Transverse colon (tissue), 4 donors: ENCODE measurements at regions not wholly inside any gene's neighbourhood (a gene's known extent, or its start where the extent isn't known, plus 50 kb on each side); places are given as distances from the start of the nearest gene placed in this dataset.
"Not testable (repeated sequence)": the region's sequence is repeated elsewhere in the genome, so short reads cannot be mapped to it uniquely, and the experiment has no call there.

Experiments used
- DNase-seq: peaks from one replicate; pipeline ENCODE4 v3.0.0-alpha.2; 2019
- H3K27ac ChIP-seq, 4 donors: fragments of 200-600 bp; sonication (generic); 2 replicates each; pipeline ENCODE4 v1.5.1; 2016 to 2018; ENCODE audit warnings: inconsistent platforms in 4 of 4
- H3K27me3 ChIP-seq: fragments of 200-600 bp; sonication (generic); 2 replicates; pipeline ENCODE4 v1.5.1; 2017; ENCODE audit warnings: inconsistent platforms
- H3K36me3 ChIP-seq, 4 donors: fragments of 200-600 bp; sonication (generic); 2 replicates each; pipeline ENCODE4 v1.5.1; 2017 to 2019; ENCODE audit warnings: inconsistent platforms in 4 of 4
- H3K4me1 ChIP-seq, 4 donors: fragments of 200-600 bp; sonication (generic); 2 replicates each; pipeline ENCODE4 v1.5.1; 2017 to 2020; ENCODE audit warnings: inconsistent platforms in 4 of 4
- H3K4me3 ChIP-seq, 4 donors: fragments of 200-600 bp; sonication (generic); 1 replicate in 1 of 4; 2 replicates in 3 of 4; pipeline versions ENCODE4 v1.5.1 to v1.6.1; 2017 to 2019; ENCODE audit warnings: inconsistent platforms in 4 of 4
- H3K9me3 ChIP-seq, 2 donors: fragments of 200-600 bp; sonication (generic); 2 replicates each; pipeline ENCODE4 v1.5.1; 2017 to 2019; ENCODE audit warnings: inconsistent platforms in 2 of 2
- EP300 ChIP-seq: sonication (generic); formaldehyde crosslinking; IDR thresholded peaks from one replicate; pipeline ENCODE4 v1.6.1; 2017; ENCODE audit warnings: antibody characterized with exemption, low read depth
- POLR2A ChIP-seq: fragments of 450-650 bp; IDR thresholded peaks from one replicate; pipeline ENCODE4 v1.6.1; 2016; ENCODE audit warnings: antibody characterized with exemption, mild to moderate bottlenecking, moderate library complexity
- POLR2AphosphoS5 ChIP-seq, 3 donors: sonication (generic); formaldehyde crosslinking; IDR thresholded peaks; one replicate each; pipeline ENCODE4 v1.6.1; 2016; ENCODE audit warnings: antibody characterized with exemption in 3 of 3
- WGBS, 2 donors: methylation state at CpG; one replicate each; pipeline ENCODE4 v1.1.5; 2018; ENCODE audit warnings: low coverage in 1 of 2; 5-methylcytosine and 5-hydroxymethylcytosine counted together
- in situ Hi-C, 4 donors: fragments of 200-750 bp; cut with MboI; loops; one replicate each; pipeline versions ENCODE4 v1.15.0 to v1.15.1; 2017; ENCODE audit warnings: low sequenced_read_pairs in 3 of 4, low pct_ligation_motif_present in 1 of 4, low pct_unique_long_range_greater_than_20kb in 1 of 4
- intact Hi-C: fragments of 100-400 bp; cut with DNase I; formaldehyde crosslinking; loops from one replicate; pipeline ENCODE4 v1.15.1; 2023; ENCODE audit warnings: low total_unique reads
- TF ChIP-seq, protein P1 (sequence below), 5 experiments: fragments of 200-600 bp in 3 of 5; fragments of 450-650 bp in 2 of 5; sonication (generic) in 3 of 5; IDR thresholded peaks; 1 replicate in 2 of 5; 2 replicates in 3 of 5; pipeline ENCODE4 v1.5.1; 2016 to 2017; ENCODE audit warnings: antibody characterized with exemption in 5 of 5, inconsistent platforms in 3 of 5, mild to moderate bottlenecking in 2 of 5, moderate library complexity in 1 of 5

DNA sequence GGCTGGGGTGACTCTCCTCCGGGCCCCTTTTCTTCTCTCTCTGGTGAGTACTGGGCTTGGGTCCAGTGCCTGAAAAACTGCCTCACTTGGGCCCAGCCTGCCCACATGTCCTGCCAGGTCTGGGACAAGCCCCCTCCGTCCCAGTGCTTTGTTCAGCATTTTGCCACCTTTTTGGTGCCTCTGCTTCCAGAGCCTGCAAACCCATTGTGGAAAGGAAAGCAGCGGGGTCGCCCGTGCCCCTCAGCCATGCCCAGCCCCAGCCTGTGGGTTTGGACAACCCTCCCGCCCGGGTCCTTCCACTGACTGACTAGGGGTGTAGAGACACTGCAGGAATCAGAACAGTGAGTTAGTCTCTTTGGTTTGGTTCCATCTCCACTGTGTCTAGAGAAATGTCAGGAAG is 140.7 kb upstream of the ALKAL2 start:
- intact Hi-C loops, result no loop called here
- DNase-seq, result no peak
- no peaks in the 10 kb centered on the region for H3K4me1 ChIP-seq
- TF ChIP-seq POLR2AphosphoS5 (IDR thresholded peaks at IDR 0.05) (no peak), POLR2A (no peak)
- 93% methylated on average over 7 of the region's 7 CpGs; no CpG with 5 or more reads in 1 of the 2 donors for WGBS, 2 donors
- no peaks in the 10 kb centered on the region for H3K9me3 ChIP-seq
- no peak overlapping the region for H3K27ac ChIP-seq
- in situ Hi-C loops, result no loop called here
- H3K4me3 ChIP-seq, result no peak overlapping the region
- H3K36me3 ChIP-seq, result no peaks in the 10 kb centered on the region
- H3K27me3 ChIP-seq, result no peaks in the 10 kb centered on the region

DNA sequence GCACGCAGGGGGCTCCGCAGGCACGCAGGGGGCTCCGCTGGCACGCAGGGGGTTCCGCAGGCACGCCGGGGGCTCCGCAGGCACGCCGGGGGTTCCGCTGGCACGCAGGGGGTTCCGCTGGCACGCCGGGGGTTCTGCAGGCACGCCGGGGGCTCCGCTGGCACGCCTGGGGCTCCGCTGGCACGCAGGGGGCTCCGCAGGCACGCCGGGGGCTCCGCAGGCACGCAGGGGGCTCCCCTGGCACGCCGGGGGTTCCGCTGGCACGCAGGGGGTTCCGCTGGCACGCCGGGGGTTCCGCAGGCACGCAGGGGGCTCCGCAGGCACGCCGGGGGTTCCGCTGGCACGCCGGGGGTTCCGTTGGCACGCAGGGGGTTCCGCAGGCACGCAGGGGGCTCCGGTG is 138.8 kb upstream of the ALKAL2 start:
- intact Hi-C loops, H3K9me3 ChIP-seq, H3K27me3 ChIP-seq, H3K27ac ChIP-seq, H3K4me1 ChIP-seq, H3K36me3 ChIP-seq, H3K4me3 ChIP-seq, DNase-seq, in situ Hi-C loops: not testable (repeated sequence)
- WGBS, 2 donors, result no CpG with 5 or more reads among the region's 47 CpGs

DNA sequence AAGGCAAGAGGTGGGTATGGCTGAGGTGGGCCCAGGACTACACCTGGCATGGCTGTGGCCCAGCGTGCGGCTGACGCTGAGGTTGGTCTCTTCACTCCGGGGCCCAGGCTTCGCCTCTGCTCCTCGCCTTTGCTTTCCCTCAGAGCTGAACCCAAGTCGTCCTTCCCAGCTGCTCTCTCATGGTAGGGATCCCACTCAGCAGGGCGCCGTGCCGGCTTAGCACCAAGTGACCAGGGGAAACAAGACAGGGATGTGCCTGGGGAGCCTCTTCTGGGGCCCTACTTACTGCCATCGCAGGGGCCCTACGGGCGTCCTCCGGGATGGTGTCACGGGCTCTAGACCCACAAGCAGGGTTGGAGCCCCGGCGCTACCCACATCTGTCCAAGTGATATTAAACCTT is 138.1 kb upstream of the ALKAL2 start:
- Histone ChIP-seq H3K4me1 (no peaks in the 10 kb centered on the region), H3K36me3 (no peaks in the 10 kb centered on the region), H3K27ac (no peak overlapping the region), H3K4me3 (no peak overlapping the region), H3K9me3 (no peaks in the 10 kb centered on the region), H3K27me3 (no peaks in the 10 kb centered on the region)
- TF ChIP-seq EP300 (no peak), POLR2A (no peak), POLR2AphosphoS5 (IDR thresholded peaks at IDR 0.05) (no peak)
- TF ChIP-seq, protein P1, sequence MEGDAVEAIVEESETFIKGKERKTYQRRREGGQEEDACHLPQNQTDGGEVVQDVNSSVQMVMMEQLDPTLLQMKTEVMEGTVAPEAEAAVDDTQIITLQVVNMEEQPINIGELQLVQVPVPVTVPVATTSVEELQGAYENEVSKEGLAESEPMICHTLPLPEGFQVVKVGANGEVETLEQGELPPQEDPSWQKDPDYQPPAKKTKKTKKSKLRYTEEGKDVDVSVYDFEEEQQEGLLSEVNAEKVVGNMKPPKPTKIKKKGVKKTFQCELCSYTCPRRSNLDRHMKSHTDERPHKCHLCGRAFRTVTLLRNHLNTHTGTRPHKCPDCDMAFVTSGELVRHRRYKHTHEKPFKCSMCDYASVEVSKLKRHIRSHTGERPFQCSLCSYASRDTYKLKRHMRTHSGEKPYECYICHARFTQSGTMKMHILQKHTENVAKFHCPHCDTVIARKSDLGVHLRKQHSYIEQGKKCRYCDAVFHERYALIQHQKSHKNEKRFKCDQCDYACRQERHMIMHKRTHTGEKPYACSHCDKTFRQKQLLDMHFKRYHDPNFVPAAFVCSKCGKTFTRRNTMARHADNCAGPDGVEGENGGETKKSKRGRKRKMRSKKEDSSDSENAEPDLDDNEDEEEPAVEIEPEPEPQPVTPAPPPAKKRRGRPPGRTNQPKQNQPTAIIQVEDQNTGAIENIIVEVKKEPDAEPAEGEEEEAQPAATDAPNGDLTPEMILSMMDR (IDR thresholded peaks at IDR 0.05), result no peak
- WGBS, 2 donors, result 96% methylated on average over 17 of the region's 17 CpGs; no CpG with 5 or more reads in 1 of the 2 donors
- no peak for DNase-seq
- in situ Hi-C loops, result no loop called here
- intact Hi-C loops, result no loop called here

DNA sequence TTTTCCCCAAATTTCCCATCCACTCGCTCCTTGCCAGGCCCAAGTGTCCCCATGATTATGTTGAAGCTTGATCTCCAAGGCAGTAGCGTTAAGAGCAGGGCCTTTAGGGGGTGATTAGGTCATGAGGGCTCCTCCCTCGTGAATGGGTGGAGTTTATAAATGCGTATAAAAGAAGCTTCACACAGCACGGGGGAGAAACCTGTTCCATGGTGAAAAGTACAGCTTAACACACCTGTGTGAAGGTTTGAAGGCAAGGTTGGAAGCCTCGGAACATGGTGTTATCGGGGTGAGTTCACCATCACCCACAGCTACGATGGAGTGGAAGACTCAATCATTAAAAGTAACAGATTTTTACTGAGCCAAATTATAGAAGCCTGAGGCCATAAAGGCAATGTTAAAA is 137.4 kb upstream of the ALKAL2 start:
- Histone ChIP-seq H3K9me3 (no peaks in the 10 kb centered on the region), H3K4me1 (no peaks in the 10 kb centered on the region), H3K27me3 (no peaks in the 10 kb centered on the region), H3K4me3 (no peak overlapping the region), H3K27ac (no peak overlapping the region), H3K36me3 (no peaks in the 10 kb centered on the region)
- 65 to 83% methylated on average over 7 to 8 of the region's 8 CpGs for WGBS, 2 donors
- TF ChIP-seq POLR2A (no peak), POLR2AphosphoS5 (IDR thresholded peaks at IDR 0.05) (no peak), EP300 (no peak)
- TF ChIP-seq, protein P1 (IDR thresholded peaks at IDR 0.05), result no peak
- intact Hi-C loops (no loop called here), in situ Hi-C loops (no loop called here)
- no peak for DNase-seq

DNA sequence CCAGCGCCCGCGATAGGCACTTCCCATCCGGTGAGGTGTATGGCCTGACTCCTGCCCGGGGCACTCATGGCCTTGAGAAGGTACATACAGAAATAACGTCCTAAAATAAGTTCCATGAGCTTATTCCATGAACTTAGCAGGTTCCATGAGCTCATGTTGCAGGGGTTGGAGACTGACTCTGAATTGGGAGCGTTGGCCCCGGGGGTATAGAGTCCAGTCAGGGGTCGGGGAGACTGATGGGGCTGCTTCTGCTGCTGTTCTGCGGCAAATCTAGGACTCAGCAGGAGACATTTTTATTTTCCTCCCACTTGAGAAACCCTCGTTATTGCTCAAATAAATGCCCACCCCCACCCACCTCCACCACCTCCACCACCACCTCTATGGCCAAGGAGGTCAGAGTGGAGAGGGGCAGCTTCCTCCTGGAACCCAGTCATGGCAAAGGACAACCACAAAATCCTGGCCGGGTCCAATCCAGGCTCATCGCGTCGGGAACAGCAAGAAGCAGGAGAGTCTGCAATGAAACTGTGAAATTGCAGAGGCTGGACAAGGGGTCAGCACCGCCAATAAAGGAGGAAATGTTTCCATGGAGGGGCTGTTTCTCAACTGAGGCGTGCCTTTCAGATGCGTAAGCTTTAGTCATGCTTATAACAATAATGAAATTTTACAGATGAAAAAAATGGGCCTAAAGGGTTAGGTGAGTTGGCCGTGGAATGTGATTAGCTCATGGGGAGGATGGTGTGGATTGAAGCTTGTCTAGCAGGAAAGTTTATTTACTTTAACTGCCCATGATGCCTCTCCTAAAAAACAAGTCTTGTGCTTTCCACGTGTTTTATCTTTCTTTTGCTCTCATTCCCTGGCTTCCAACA is 136.6 kb upstream of the ALKAL2 start:
- intact Hi-C loops (no loop called here), in situ Hi-C loops (no loop called here)
- Histone ChIP-seq H3K9me3 (no peaks in the 10 kb centered on the region), H3K4me1 (no peaks in the 10 kb centered on the region), H3K36me3 (no peaks in the 10 kb centered on the region), H3K4me3 (no peak overlapping the region), H3K27me3 (no peaks in the 10 kb centered on the region), H3K27ac (no peak overlapping the region)
- TF ChIP-seq EP300, result no peak
- TF ChIP-seq, protein P1 (IDR thresholded peaks at IDR 0.05), result no peak
- WGBS, 2 donors, result 80 to 86% methylated on average over 15 to 20 of the region's 20 CpGs
- no peak for DNase-seq
